Thoracic aorta (tissue), 2 donors: ENCODE measurements at regions not wholly inside any gene's neighbourhood (a gene's known extent, or its start where the extent isn't known, plus 50 kb on each side); places are given as distances from the start of the nearest gene placed in this dataset.

Source experiments
- ATAC-seq: fragments of 150-250 bp; one replicate; pipeline ENCODE4 v1.8.0; 2017; ENCODE audit warnings: low read depth; ENCODE audit not compliant: insufficient number of reproducible peaks, low FRiP score
- DNase-seq: peaks from one replicate; pipeline ENCODE4 v3.0.0-alpha.2; 2020; ENCODE audit warnings: low spot score
- H3K27ac ChIP-seq, 2 donors: fragments of 200-600 bp; sonication (generic); 1 replicate in 1 of 2; 2 replicates in 1 of 2; pipeline ENCODE4 v1.5.1; 2016; ENCODE audit warnings: mild to moderate bottlenecking in 2 of 2, moderate library complexity in 2 of 2
- H3K27me3 ChIP-seq: fragments of 200-600 bp; sonication (generic); replicated peaks from 2 replicates; pipeline ENCODE4 v1.6.0; 2016; ENCODE audit warnings: mild to moderate bottlenecking; ENCODE audit not compliant: insufficient read depth
- H3K36me3 ChIP-seq: fragments of 200-600 bp; sonication (generic); one replicate; pipeline ENCODE4 v1.5.1; 2016
- H3K4me1 ChIP-seq, 2 donors: fragments of 200-600 bp; sonication (generic); 1 replicate in 1 of 2; 2 replicates in 1 of 2; pipeline versions ENCODE4 v1.5.1 to v1.6.0; 2016; ENCODE audit warnings: low read depth in 2 of 2, mild to moderate bottlenecking in 1 of 2; ENCODE audit not compliant: control insufficient read depth in 1 of 2
- H3K4me3 ChIP-seq: fragments of 200-600 bp; sonication (generic); 2 replicates; pipeline ENCODE4 v1.5.1; 2016; ENCODE audit warnings: mild to moderate bottlenecking
- H3K9me3 ChIP-seq: fragments of 200-600 bp; sonication (generic); 2 replicates; pipeline ENCODE4 v1.5.1; 2016
- TF ChIP-seq, protein P1 (sequence below): fragments of 200-600 bp; sonication (generic); IDR thresholded peaks from one replicate; pipeline ENCODE4 v1.5.1; 2019; ENCODE audit warnings: antibody characterized with exemption

- Histone ChIP-seq H3K36me3 (no peaks in the 10 kb centered on the region), H3K4me3 (no peak overlapping the region), H3K4me1 (no peaks in the 10 kb centered on the region), H3K27ac (no peak overlapping the region), H3K27me3 (no peaks in the 10 kb centered on the region), H3K9me3 (peaks cover 8% of the 10 kb centered on the region)
- DNase-seq (no peak), ATAC-seq (no peak)
- TF ChIP-seq, protein P1, sequence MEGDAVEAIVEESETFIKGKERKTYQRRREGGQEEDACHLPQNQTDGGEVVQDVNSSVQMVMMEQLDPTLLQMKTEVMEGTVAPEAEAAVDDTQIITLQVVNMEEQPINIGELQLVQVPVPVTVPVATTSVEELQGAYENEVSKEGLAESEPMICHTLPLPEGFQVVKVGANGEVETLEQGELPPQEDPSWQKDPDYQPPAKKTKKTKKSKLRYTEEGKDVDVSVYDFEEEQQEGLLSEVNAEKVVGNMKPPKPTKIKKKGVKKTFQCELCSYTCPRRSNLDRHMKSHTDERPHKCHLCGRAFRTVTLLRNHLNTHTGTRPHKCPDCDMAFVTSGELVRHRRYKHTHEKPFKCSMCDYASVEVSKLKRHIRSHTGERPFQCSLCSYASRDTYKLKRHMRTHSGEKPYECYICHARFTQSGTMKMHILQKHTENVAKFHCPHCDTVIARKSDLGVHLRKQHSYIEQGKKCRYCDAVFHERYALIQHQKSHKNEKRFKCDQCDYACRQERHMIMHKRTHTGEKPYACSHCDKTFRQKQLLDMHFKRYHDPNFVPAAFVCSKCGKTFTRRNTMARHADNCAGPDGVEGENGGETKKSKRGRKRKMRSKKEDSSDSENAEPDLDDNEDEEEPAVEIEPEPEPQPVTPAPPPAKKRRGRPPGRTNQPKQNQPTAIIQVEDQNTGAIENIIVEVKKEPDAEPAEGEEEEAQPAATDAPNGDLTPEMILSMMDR: no peak
Measured at GRCh38 chr7:42774436-42774835, 137.4 kb downstream of the C7orf25 start.

DNA sequence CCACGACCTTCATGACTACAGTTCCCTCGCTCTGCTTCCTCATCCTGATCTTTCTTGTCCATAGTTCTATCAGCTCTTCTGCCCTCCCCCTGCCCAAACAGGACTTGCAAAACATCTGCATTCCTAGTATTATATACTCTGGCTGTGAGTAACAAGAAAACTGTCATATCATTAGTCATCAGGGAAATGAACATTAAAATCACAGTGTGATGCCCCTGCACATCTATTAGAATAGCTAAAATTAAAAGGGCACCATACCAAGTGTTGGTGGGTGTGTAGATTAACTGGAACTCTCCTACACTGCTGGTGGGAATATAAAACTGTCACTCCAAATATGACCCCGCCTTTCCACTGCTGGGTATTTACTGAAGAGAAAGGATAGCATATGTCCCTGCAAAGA lies 141.8 kb downstream of the C7orf25 start:
- ATAC-seq (no peak), DNase-seq (no peak)
- Histone ChIP-seq H3K27me3 (no peaks in the 10 kb centered on the region), H3K4me1 (no peaks in the 10 kb centered on the region), H3K27ac (no peak overlapping the region), H3K4me3 (no peak overlapping the region), H3K36me3 (no peaks in the 10 kb centered on the region), H3K9me3 (no peaks in the 10 kb centered on the region)
- TF ChIP-seq, protein P1: no peak

DNA sequence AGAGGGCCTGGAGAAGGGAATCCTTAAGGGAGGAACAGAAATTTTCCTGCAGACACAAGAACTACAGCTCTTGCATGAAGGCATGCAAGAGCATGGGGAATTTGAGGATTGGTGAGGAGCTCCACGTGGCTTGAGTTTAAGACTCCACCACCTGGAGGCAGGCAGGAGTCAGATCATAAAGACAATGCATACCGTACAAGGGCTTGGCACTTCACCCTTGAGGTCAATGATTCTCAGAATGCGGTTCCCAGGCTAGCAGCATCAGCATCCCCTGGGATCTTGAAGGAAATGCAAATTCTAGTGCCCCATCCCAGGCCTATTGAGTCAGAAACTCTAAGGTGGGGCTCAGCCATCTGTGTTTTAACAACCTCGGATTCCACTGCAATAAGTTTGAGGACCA lies 143.8 kb downstream of the C7orf25 start:
- no peaks in the 10 kb centered on the region for H3K27me3 ChIP-seq
- no peaks in the 10 kb centered on the region for H3K36me3 ChIP-seq
- ATAC-seq: no peak
- no peak overlapping the region for H3K4me3 ChIP-seq
- DNase-seq: no peak
- H3K4me1 ChIP-seq: no peaks in the 10 kb centered on the region
- TF ChIP-seq, protein P1: no peak
- H3K9me3 ChIP-seq: no peaks in the 10 kb centered on the region
- no peak overlapping the region for H3K27ac ChIP-seq

GRCh38 chr7:42766782-42767423 lies 145.0 kb downstream of the C7orf25 start:
- H3K36me3 ChIP-seq: no peaks in the 10 kb centered on the region
- H3K27me3 ChIP-seq: no peaks in the 10 kb centered on the region

DNA sequence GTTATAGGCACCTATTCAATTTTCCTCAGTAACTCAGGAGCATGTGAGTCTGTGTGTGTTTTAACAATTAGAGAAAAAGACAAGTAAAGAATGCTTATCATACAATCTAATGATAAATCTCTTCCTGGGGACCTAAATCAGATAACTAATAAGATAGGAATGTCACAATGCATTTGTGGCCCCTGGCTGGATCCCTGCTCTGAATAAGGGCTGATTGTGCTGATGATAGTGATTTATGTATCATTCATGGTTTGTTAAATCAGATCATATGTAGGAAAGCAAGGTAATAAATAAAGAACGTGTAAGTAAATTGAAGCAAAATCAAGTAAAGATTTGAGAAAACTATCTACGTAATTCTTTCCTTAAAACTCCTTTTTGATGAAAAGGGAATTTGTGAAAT lies 145.9 kb downstream of the C7orf25 start:
- Histone ChIP-seq H3K36me3 (no peaks in the 10 kb centered on the region), H3K27me3 (no peaks in the 10 kb centered on the region), H3K4me1 (no peaks in the 10 kb centered on the region), H3K9me3 (no peaks in the 10 kb centered on the region), H3K27ac (no peak overlapping the region), H3K4me3 (no peak overlapping the region)
- ATAC-seq: no peak
- no peak for DNase-seq
- TF ChIP-seq, protein P1: no peak

More at GRCh38 chr7:42766782-42767423, 145.0 kb downstream of the C7orf25 start:
- H3K27ac ChIP-seq: no peak overlapping the region
- ATAC-seq (no peak), DNase-seq (no peak)
- no peaks in the 10 kb centered on the region for H3K9me3 ChIP-seq
- H3K4me1 ChIP-seq: no peaks in the 10 kb centered on the region
- TF ChIP-seq, protein P1: no peak
- no peak overlapping the region for H3K4me3 ChIP-seq
